ENCODE measurements at regions not wholly inside any gene's neighbourhood (a gene's known extent, or its start where the extent isn't known, plus 50 kb on each side); places are given as distances from the start of the nearest gene placed in this dataset.

GRCh38 chr19:31716826-31717225, 367.6 kb upstream of the TSHZ3 start:
- TF ChIP-seq SMC3 (IDR thresholded peaks at IDR 0.05) (no peak), CTCF (IDR thresholded peaks at IDR 0.05) (no peak), RCOR1 (IDR thresholded peaks at IDR 0.05; ENCODE audit: low read depth, low read length) (no peak), JUN (IDR thresholded peaks at IDR 0.05) (no peak), POLR2A (IDR thresholded peaks at IDR 0.05; ENCODE audit: low read length) (no peak), MYC (IDR thresholded peaks at IDR 0.05; ENCODE audit: borderline replicate concordance, low read length) (no peak), POLR2AphosphoS2 (conservative IDR thresholded peaks at IDR 0.05; ENCODE audit: low read length) (no peak), CHD4 (IDR thresholded peaks at IDR 0.05; ENCODE audit: borderline replicate concordance) (no peak), BCL3 (IDR thresholded peaks at IDR 0.05) (no peak)
- TF ChIP-seq, protein P1, sequence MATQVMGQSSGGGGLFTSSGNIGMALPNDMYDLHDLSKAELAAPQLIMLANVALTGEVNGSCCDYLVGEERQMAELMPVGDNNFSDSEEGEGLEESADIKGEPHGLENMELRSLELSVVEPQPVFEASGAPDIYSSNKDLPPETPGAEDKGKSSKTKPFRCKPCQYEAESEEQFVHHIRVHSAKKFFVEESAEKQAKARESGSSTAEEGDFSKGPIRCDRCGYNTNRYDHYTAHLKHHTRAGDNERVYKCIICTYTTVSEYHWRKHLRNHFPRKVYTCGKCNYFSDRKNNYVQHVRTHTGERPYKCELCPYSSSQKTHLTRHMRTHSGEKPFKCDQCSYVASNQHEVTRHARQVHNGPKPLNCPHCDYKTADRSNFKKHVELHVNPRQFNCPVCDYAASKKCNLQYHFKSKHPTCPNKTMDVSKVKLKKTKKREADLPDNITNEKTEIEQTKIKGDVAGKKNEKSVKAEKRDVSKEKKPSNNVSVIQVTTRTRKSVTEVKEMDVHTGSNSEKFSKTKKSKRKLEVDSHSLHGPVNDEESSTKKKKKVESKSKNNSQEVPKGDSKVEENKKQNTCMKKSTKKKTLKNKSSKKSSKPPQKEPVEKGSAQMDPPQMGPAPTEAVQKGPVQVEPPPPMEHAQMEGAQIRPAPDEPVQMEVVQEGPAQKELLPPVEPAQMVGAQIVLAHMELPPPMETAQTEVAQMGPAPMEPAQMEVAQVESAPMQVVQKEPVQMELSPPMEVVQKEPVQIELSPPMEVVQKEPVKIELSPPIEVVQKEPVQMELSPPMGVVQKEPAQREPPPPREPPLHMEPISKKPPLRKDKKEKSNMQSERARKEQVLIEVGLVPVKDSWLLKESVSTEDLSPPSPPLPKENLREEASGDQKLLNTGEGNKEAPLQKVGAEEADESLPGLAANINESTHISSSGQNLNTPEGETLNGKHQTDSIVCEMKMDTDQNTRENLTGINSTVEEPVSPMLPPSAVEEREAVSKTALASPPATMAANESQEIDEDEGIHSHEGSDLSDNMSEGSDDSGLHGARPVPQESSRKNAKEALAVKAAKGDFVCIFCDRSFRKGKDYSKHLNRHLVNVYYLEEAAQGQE (IDR thresholded peaks at IDR 0.05), result no peak

Measured in A549 (cell line).